ENCODE measurements at regions not wholly inside any gene's neighbourhood (a gene's known extent, or its start where the extent isn't known, plus 50 kb on each side); places are given as distances from the start of the nearest gene placed in this dataset.

- no peak for TF ChIP-seq EZH2 (IDR thresholded peaks at IDR 0.05; ENCODE audit: low read depth)
- no peak for TF ChIP-seq CTCF (conservative IDR thresholded peaks at IDR 0.05)
Observed at GRCh38 chr6:151740820-151741219, 66.7 kb upstream of the ESR1 start.

Measured in PC-9 (cell line).